Activated naive CD8-positive, alpha-beta T cell treated with anti-CD3 and anti-CD28 coated beads, Interleukin-2, amount 50 U/mL, for 16 hours (primary cell): ENCODE measurements at regions not wholly inside any gene's neighbourhood (a gene's known extent, or its start where the extent isn't known, plus 50 kb on each side); places are given as distances from the start of the nearest gene placed in this dataset.

ENCODE experiments used
- DNase-seq: peaks from one replicate; pipeline ENCODE4 v3.0.0-alpha.2; 2020; ENCODE audit warnings: low read depth, low spot score

- no peak for DNase-seq
These were observed 387.8 kb downstream of the SHQ1 start for GRCh38 chr3:72460205-72461174.

DNA sequence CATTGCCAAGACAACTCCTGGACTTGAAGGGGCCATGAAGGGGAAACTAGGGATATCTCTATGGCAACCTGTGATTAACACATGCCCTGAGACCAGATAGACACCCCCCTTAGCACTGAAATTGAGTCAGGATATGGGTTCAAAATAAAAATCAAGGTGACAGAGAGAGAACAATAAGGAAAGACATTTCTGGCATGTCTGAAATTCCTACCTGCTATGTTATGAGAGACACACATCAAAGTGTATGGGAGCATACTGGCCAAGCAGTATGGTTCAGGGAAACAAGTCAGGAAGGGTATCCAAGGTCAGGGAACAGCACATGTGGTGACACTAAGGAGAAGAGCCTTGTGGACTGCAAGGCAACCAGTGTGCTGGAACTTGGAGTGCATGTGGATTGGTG is 388.7 kb downstream of the SHQ1 start:
- DNase-seq, result no peak

- no peak for DNase-seq
These were observed 389.9 kb downstream of the SHQ1 start for GRCh38 chr3:72458375-72458774.

- no peak for DNase-seq
These were observed 393.8 kb downstream of the SHQ1 start for GRCh38 chr3:72454441-72454840.

DNA sequence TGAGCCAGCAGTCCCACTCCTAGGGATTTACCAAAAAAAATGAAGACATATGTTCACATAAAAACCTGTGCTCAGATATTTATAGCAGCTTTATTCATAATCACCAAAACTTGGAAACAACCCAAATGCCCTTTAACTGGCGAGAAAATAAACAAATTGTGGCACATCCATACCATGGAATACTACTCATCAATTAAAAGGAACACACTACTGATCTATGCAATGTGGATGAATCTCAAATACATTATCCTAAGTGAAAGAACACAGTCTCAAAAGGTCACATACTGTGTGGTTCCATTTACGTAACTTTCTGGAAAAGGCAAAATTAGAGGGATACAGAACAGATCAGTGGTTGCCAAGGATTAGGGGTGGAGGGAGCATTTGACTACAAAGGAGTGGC is 394.5 kb downstream of the SHQ1 start:
- DNase-seq, result no peak

GRCh38 chr3:72452745-72453144 is 395.5 kb downstream of the SHQ1 start:
- no peak for DNase-seq

DNA sequence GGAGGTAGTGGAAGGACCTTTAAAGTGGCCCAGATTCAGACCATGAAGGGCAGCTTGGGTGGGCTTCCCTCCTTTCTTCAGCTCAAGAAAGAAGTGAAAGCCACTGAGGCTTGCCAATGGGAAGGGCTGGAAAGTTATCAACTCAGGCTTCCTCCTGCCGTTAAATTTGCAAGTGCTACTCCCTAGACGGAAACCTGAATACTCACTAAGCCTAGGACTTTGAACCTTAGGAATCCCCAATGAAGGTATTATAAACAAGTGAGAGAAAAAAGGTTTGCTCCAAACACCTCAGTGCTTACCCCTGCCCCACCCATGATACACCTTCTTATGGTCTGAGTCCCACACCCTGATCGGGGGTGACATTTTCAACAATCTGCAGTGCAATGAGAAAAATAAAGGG is 396.4 kb downstream of the SHQ1 start:
- no peak for DNase-seq

GRCh38 chr3:72449551-72449950 is 398.7 kb downstream of the SHQ1 start:
- DNase-seq, result no peak

GRCh38 chr3:72448858-72449257 is 399.4 kb downstream of the SHQ1 start:
- DNase-seq, result no peak

- no peak for DNase-seq
These were observed 399.8 kb downstream of the SHQ1 start for GRCh38 chr3:72448375-72448823.

DNA sequence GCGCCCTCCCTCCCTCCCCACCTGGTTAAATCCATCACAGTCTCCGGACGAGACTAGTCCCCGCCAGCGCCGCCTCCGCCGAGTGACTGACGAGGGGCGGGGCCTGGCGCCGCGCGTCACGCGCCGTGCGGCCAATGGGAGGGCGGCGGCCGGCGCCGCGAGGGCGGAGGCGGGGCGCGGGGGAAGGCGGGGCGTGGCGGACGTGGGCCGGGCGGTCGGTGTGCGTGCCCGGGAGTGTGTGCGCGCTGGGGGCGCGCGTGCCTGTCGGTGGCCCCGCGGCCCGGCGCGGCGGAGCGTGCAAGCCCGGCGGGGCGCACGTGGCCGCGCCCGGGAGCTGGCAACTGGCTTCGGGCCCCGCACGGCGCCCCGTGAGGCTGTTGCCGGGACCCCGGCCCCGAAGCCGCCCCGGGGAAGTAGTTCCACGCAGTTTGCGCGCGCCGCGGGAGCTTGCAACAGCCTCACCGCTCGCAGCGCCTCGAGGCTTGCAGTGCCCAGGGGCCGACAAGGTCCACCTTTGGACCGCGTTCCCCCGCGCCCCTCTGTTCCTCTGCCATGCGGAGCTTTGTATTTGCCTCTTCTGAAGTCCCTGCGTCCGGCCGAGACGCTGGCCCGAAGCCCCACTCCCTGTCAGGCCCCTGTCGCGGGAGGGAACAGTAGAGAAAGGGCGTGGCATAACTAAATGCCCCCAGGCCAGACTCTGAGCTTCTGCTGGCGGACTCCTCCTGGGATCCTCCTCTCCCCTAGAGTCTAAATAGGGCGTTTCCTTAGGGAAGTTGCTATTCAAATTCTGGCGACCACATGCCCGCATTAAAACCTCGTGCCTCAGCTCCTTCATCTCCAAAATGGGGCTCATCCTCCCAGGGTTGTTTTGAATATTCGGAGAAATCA is 400.9 kb downstream of the SHQ1 start:
- peak; percentile 79 for DNase-seq

DNA sequence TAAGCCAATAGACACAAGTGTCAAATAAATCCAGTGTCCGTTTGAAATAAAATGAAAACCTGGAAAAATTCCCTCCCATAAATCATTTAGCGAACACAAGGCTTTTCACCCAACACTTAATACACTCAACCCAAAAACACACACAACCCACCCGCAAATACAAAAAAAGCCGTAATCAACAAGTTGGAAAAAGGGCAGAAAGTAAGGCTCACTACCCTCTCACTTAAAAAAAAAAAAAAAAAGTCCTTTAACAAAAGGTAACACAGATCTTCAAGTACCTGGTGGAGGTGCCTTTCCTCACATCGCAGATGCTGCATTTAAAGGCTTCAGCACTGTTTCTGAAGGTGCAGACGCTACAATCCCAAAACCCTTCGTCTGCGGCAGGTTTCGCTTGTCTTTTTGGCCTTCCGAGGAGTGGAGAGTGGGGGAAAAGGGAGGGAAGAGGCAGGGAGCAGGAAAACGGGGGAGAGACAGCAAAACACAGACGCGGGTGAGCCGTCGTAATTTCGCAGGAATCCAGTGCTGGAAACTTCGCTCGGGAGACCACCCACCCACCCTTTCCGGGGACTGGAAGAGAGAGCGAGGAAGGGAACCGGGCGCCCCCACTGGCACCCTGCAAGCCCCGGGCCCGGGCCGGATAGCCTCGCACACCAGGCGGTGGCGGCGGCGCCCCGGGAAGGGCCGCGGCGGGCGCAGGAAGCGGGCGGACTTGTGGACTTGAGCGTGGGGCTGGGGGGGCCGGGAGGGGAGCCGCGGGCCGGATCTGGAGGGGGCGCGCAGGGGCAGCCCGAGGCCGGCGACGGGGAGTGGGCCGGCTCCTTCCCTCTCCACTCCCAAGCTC is 401.8 kb downstream of the SHQ1 start, which contains the start of gene RYBP:
Gene RYBP (minus strand): TSS at position 404 of the 841 bp plus-strand sequence.
- no peak for DNase-seq

- no peak for DNase-seq
These were observed 402.4 kb downstream of the SHQ1 start for GRCh38 chr3:72445827-72446217.

DNA sequence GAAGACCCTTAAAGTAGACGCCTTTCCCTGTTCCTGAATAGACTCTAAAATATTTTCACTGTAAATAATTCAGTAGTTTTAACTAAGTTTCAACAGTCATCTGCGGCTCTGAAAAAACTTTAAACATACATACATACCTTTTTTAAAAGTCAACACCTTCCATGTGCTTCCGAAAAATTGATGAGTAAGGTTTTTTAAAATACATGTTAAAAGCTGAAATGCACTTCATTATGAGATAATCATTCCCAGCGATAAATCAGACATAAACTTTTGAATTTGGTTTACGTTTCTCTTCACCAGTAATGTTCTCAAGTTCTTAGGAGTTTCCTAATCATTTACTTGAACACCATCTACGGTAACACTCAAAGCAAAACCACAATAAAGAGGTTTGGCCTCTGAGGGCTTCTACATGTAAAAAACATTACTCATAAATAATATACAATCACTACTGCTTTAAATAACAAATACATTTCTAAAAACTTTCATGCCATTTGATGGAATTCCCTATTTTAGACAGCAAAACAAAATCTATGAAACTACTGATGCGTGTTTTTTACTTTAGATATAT is 403.5 kb downstream of the SHQ1 start:
- no peak for DNase-seq

GRCh38 chr3:72442759-72443158 is 405.5 kb downstream of the SHQ1 start:
- DNase-seq, result no peak

DNA sequence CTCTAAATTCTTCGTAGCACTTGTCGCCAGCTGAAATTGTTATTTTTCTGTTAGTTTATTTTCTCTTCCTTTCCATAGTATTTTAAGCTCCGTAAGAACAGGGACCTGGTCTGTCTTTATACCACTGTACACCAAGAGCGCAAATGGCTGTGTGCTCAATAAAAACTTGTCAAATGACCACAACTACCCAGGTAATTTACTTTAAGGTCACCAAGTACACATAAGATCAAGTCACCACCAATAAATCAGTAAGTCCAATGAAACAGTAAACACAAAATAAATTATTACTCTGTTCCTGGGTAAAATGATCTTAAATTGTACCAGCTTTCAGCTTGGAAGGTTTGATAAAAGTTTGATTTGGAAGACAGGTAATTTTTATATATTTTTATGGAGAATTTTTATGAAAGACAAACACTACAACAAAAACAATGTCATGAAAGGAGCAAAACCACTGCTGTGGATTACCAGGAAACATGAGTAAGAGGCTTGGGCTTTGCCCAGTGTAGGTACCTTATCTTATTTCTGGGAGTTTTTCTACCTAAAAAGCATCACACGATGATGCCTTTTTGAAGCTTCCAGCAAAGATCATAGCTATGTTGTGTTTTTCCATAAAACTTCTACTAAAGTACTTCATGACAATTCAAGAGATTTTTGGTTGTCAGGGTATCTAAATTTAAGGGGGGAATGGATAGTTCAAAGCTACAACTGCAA is 406.8 kb downstream of the SHQ1 start:
- DNase-seq, result no peak

- no peak for DNase-seq
These were observed 407.8 kb downstream of the SHQ1 start for GRCh38 chr3:72440491-72440890.

GRCh38 chr3:72439321-72440183 is 408.7 kb downstream of the SHQ1 start:
- no peak for DNase-seq

GRCh38 chr3:72437661-72438406 is 410.4 kb downstream of the SHQ1 start:
- no peak for DNase-seq
